Fibroblast of skin of right biceps (primary cell): ENCODE measurements at regions not wholly inside any gene's neighbourhood (a gene's known extent, or its start where the extent isn't known, plus 50 kb on each side); places are given as distances from the start of the nearest gene placed in this dataset.

Source experiments
- DNase-seq: peaks from one replicate; pipeline ENCODE4 v3.0.0-alpha.2; 2013

DNA sequence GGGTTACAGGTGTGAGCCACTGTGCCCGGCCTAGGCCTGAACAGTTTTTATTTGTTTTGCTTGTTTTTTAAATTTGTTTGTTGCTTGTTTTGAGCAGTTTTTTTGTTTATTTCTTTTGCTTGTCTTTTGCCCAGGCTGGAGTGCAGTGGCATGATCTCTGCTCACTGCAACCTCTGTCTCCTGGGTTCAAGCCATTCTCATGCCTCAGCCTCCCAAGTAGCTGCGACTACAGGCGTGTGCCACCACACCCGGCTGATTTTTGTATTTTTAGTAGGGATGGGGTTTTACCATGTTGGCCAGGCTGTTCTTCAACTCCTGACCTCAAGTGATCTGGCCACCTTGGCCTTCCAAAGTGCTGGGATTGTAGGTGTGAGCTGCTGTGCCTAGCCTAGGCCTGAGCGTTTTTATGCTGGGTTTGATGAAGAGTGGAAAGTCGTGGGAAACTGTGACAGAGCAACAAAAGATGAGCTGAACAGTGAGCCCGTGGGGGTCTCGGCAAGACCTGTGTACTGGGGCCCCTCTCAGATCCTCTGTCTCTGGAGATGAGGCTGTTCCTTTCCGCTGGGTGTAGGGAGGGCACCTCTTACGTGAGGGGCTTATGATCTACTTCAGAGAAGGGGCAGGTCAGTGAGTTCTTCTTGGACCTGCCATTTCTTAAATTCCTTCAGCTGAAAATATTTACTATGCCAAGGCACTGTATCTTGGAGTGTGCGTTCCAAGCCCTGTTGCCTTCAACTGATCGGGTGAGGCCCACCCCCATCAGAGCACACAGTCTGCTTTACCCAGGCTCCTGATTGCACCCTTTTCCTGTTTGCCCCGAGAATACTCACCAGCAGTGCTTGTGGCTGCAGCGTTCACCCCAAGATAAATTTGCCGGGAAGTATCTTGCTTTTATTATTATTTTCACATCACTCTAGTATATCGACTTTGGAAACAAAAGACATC lies 322.1 kb downstream of the SEC14L1 start:
- no peak for DNase-seq

DNA sequence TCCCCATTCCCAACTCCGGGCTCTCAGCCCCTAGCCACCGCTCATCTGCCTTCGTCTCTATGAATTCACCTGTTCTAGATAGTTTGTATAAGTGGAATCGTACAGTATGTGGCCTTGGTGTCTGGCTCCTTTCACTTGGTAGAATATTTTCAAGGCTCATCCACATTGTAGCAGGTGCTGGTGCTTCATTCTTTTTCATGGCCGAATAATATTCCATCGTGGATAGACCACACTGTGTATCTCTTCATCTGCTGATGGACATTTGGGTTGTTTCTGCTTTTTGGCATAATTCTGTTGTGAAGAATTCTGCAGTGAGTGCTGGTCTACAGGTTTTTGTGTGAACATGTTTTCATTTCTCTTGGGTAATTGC lies 324.2 kb downstream of the SEC14L1 start:
- DNase-seq: no peak

DNA sequence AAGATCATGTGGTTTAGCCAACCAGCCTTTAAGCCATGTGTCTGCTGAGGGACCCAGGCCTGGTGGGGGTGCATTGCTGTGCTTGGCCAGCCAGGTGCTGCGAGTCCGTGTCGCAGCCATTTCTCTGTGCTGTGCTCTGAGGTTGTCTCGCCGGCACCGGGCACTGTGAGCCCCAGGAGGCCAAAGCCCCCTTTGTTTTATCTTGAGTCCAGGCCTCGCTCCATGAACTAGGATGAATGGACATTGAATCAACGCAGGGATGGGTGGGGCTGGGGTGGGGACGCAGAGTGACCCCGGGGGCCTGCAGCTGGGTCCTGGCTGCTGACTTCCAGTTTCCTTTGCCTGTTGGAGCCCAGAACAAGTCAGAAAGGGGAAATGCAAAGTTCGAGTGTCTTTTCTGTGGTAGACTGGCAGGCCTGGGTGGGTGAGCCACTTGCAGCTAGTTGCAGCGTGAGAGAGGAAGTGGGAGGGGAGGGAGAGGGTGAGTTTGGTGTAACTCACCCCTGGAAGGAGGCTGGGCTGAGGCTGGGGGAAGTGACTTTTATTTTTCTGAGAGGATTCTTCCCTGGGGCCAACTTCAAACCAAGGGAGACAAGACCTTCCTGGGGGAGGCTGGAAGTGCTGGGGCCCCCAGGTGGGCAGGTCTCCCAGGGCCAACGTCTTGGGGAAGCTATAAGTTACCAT lies 324.7 kb downstream of the SEC14L1 start:
- peak; percentile 77 for DNase-seq

DNA sequence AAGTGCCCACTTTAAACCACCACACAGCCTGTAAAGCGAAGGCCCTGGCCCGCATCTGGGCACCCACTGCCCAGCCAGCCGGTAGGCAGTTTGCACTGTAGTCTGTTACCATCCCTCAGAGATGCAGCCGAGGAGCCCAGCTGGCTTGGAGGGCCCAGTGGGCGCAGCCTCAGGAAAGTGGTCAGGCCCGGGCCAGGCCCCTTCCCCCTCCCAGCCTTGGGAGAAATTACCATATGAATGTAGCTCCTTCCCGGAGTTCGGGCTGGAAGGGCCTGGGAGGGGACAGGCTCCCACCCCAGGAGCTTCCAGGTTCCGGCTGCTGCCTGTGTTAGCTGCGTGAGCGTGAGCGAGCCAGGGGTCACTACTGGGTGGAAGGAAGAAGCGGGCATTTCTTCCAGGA lies 325.4 kb downstream of the SEC14L1 start:
- no peak for DNase-seq

DNA sequence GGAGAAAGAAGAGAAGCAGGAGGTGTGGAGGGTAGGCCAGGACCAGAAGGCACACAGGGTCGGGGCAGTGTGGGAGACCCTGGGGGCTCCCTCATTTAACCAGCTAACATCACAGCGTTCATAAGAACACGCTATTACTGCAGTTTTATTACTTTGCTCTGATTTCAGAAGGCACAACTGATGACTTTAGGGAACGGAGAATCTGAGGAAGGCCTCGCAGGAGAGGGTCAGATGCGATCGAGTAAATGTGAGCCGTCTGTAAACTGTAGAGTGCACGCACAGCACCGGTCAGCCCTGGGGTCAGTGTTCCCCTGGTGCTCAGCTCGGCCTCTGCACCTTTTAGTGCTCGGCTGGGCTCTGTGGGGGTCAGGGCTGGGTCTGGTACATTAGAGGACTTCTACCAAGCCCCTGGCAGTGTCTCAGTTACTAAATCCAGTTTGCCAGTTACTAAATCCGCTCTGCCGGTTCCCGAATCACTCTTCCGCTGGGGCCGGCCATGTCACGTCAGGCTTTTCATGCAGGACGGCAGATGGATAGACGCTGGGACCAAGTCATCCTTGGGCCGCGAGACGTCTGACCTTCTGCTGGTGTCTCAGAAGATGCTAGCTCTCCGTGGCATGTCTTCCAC lies 325.9 kb downstream of the SEC14L1 start:
- DNase-seq: no peak

DNA sequence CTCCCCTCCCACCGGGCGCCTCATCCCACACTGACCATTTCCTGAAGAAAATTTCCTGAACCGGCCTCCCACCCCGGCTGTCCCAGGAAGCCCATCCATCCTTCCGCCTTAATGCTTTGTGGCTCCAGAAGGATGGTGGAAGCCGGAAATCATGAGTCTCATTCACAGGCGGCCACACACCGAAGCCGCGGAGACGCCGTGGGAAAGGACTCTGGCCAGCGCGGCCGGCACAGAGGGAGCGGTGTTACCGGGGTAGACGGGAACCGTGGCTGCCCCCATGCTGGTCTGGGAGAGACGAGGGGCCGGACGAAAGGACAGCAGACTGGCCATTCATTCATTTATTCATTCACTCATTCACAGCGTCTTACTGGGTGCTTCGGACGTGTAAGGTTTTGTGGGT lies 326.8 kb downstream of the SEC14L1 start:
- no peak for DNase-seq

DNA sequence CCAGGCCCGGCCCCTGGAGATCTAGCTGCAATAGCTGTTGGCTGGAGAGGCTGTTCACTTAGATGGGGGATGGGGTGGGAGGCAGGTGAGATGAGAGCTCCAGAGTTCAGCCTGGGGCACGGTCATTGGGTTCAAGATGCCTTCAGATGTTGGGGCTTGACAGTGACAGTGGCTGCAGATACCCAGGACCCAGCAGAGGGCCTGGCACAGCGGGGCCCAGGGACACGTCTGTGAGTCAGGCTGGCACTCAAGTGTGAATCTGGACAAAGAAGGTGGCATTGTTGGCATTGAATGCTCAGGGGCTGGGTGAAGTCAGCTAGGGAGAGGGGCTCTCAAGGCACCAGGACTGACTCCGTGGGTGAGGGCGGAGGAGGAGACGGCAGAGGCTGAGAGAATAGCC lies 328.1 kb downstream of the SEC14L1 start:
- no peak for DNase-seq

DNA sequence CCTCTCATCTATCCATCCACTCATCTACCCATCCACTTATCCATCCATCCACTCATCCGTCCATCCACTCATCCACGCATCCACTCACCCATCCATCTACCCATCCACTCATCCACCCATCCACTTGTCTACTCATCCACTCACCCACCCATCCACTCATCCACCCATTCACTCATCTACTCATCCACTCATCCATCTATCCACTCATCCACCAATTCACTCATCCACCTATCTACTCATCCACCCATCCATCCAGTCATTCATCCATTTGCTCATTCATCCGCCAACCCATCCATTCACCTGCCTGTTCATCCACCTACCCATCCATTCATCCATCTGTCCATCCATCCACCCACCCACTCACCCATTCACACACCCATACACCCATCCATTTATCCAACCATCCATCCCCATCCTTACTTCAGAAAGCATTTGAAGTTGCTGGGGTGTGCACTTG lies 329.6 kb downstream of the SEC14L1 start:
- no peak for DNase-seq

DNA sequence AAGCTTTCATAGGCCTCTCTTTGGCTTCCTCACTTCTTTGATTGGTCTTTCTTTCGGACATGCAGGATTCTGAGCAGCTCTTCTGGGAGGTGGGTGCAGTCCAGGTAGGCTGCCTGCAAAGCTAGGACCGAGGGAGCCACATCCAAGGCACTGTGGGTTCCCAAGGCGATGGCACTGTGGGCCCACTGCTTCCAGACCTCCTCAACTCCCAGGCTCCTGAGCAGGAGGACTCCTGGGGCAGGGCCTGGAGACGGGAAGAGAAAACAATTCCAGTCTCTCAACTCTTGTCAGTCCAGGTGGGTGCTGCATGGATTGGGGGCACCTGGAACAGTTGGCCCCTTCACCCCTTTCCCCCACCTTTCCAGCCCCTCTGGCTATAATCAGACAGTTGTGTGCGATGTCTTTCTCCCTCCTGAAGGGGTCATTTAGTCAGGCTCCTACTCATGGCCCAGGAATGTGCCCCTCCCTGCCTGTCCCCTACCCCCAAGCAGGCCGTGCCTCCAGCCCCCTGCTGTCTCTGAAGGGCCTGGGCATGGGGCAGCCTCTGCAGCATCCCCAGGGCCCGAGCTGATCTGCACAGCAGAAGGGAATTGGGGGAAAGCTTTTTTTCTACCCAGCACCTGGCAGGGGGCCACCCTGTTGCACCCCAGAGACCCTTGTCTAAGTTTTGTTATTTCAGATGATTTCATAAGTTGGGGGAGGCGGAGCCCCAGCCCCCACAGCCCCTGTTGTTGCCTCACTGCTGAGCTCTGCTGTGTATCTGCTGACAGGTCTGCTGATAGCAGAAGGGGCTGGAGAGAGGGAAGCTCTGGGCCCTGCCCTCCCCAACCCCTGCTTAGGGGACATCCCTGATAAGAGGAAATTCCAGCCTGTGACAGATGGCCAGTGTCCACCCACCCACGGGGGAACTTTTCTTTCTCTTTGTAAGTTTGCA lies 330.3 kb downstream of the SEC14L1 start:
- DNase-seq: peak; percentile 87

DNA sequence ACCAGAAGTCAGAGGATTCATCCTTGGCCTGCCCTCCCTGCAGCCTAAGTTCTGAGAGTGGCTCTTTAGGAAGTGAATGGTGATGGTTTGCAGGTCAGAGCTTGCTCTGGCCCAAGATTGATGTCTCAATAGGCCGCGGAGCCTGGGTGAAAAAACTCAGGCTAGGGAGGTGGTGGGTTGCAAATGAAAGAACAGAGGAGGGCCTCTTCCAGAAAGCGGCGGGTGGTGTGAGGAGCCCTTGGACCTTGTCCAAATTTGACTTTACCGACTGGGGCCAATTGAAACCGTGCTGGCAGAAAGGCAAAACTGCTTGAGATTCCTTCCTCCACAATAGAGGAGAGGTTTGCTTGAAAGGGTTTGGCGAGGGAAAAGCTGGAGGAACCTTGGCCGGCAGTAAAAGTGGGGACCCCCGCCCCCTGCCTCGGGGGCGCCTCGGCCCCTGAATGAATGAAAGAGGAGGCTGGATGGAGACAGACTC lies 331.3 kb downstream of the SEC14L1 start:
- DNase-seq: peak; percentile 86

DNA sequence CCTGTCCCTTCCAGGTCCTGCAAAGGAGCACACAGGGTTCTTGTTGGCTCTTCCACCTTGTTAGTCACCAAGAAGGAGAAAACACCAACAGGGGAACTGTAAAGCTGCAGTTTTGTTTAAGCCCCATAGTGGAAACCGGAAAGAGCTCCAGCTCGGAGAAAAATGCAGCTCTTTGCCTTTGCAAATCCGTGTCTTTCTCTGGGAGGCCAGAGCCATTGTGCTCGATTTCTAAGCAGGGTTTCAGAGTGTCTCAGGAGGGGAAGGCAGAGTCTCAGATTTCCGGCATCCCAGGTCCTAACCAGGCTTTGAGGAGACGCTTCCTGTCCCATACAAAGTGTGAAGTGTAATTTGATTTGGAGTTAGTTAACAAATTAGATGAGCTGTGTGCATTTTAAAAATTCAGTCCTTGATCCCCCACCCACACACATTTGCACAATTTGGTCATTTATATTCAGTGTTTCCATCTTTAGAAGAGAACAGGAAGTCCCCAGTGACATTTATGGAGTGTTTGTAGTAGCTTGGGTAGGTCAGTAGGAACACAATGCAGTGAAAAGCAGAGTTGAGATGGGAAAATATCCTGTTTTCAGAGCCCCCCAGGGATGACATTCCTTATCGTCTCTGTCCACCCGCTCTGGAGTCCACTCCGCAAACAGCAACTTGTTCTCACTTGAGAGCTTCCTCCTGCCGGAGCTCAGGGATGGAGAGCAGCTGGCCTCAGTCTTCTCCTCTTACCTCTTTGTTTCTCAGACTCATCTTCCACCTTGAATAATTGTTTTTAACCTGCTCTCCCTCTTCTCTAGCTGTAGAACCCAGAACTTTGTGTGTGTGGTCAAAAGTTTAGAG lies 331.9 kb downstream of the SEC14L1 start:
- peak; percentile 58 for DNase-seq

DNA sequence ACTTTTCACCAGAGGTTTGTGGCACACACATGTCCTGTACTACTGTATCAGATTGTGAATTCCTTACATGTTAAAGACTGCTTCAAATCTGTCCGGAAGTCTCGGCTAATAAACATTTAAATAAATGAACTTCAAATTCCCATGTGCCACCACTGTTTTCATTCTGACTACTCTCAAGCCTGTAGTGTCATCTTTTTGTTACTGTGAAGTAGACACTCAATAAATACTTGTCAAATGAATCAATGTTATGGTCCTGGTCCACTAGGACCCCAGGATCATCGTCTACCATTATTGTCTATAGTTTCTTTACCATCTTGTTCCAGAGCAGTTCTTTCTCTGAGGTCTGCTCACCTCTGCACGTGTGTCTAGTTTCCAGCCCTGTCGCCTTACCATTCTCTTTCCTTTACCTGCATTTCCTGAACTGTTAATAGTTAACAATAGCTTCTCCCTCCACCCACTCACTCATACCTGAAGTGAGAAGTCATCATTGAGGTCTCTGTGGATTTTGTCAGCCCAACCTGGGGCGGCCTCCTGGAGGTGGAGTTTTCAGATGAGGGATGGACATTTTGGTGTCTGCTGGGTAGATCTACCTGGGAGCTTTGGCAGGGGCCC lies 333.0 kb downstream of the SEC14L1 start:
- peak; percentile 48 for DNase-seq

DNA sequence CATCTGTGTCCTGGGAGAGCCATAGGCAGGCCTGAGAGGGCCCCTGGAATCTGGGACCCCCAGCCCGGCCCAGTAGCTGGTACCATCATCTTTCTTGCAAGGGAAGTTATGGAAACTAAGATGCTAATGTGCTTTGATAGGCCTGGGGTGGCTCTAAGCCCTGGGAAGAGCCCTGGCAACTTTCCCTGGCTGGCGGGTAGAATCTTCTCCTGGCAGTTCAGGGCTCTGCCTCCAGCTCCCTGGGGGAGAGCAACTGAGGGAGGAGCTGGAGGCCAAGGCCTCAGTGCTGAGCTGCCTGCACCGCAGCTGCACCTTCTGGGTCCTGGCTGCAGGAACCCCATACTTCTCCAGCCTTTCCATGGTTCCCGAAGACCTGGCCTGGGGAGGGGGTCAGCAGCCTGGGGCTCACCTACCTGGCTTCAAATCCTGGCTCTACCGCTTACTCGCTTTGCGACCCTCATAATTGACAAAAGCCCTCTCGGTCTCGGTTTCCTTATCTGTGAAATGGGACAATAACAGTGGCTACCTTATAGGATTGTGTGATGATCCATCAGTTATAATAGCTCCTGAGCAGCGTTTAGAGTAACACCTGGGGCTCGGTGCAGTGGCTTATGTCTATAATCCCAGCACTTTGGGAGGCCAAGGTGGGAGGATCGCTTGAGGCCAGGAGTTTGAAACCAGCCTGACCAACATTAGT lies 333.7 kb downstream of the SEC14L1 start:
- peak; percentile 71 for DNase-seq

DNA sequence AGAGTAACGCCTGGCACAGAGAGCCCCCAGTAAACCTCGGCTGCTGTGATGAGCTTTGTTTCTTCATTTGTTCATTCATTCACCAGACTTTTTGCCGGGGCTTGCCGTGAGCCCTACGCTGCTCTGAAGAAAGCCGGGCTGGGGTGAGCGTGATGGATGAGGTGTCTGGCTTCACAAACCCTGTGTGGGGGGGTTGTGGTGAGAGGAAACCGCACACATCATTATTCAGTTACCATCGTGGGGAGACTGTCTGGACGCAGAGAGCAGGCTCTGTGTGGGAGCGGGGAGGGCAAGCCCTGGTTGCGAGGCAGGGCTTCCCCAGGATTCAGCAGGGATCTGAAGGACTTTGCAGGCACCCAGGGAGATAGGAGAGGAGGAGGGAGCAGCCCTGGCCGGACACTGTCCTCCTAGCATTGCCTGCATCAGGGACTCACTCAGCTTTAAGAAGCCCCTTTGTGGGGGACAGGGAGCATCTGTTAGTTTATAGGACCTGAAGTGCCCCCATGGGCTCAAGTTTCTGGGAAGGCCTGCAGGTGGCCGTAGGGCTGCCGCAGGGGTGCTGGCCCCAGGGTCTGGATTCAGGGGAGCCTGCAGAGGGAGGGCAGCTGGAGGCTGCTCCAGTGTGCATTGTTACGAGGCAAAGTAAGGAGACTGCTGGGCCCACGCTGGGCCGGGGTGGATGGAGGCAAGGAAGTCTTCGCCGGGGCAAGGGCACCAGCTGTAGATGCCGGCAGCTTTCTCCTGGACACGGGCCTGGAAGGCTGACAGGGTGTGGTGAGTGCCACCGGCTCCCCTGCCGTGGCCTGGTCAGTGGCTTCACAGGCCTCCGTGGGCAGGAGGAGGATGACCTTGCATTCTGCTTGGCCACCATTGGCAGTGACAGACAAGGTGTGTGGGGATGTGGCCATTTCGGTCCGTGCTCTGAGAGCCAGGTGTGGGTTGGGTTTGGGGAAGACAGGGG lies 334.5 kb downstream of the SEC14L1 start:
- peak; percentile 97 for DNase-seq

DNA sequence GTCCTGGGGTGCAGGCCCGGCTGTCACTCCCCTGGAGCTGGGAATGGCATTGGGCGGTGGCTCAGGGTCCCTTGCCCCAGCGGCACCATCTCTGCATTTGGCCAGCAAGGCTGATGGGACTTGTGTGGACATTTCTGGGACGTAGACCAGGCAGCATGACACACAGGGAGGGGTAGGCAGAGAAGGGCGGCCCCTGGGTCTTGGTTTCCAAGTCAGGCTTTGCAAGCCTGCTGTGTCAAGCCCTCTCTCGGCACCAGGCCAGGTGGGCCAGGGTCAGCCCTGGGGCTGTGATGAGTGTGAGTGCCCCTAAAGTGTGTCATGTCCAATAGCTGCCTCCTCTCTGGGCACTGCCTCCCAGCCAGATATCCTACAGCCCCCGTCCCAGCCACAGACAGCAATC lies 335.2 kb downstream of the SEC14L1 start:
- no peak for DNase-seq

DNA sequence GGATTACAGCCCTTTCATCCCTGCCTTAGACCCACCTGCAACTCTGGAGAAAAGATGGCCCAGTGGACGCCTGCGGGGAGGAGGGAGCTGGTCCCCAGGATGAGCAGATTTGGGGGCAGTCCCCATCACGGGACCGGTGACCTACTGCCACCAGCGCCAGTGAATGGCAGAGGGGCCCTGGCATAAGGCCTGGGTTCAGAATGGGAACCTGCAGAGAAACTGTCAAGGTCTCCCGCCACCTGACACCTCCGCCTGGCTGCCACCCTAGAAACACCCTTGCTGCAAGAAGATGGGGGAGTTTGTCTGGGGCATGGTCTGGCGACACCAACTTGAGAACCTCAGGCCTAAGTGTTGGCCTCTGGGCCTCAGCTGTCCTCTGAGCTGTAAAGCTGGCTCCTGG lies 335.7 kb downstream of the SEC14L1 start:
- DNase-seq: no peak

DNA sequence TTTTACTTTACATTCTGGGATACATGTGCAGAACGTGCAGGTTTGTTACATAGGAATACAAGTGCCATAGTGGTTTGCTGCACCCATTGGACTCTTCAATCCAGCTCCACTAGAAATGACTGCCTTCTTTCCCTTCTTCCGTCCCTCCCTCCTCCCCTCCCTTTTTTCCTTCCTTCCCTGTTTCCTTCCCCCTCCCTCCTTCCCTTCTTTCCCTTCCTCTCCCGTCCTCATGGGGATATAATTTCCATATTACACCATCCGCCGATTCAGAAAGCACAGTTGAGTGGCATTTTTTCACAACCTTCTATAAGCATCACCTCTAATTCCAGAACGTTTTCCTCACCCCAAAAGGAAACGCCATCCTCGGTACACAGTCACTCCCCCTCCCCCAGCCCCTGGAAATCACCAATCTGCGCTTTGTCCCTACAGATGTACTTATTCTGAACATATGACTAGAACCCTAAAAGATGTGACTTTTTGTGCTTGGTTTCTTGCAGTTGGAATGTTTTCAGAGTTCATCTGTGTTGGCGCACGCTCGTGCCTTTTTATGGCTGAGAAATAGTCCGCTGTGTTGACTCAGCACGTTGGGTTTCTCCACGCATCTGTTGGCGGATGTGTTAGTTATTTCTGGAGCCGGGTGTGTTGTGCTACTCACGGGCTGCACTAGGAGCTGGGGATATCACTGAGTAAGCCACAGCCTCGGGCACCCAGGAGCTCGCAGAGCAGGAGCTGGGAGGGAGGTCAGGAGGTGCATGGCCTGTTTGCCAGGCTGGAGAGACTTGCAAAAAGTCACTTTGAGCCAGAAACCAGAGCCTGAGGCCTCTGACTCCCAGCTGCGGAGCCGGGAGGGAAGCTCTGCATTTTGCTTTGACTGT lies 336.4 kb downstream of the SEC14L1 start:
- peak; percentile 99 for DNase-seq

DNA sequence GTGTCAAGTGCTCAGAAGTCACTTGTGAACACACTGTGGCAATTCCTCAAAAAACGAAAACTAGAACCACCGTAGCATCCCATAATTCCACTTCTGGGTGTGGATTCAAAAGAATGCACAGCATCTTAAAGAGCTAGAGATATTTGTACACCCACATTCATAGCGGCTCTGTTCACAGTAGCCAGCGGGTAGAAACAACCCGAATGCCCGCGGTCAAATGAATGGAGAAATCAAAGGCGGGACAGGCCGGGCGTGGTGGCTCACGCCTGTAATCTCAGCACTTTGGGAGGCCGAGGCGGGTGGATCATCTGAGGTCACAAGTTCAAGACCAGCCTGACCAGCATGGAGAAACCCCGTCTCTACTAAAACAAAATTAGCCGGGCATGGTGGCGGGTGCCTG lies 337.5 kb downstream of the SEC14L1 start:
- no peak for DNase-seq
